ENCODE measurements at regions not wholly inside any gene's neighbourhood (a gene's known extent, or its start where the extent isn't known, plus 50 kb on each side); places are given as distances from the start of the nearest gene placed in this dataset.

GRCh38 chr6:69623357-69623756, 173.5 kb downstream of the LMBRD1 start (continued):
- TF ChIP-seq KDM5A (IDR thresholded peaks at IDR 0.05; ENCODE audit: low read length) (no peak), RBBP5 (IDR thresholded peaks at IDR 0.05; ENCODE audit: borderline replicate concordance, low read depth, low read length) (no peak), POU5F1 (IDR thresholded peaks at IDR 0.05; ENCODE audit: low read depth, low read length) (no peak)
